Heart right ventricle (tissue), 16 donors: ENCODE measurements at regions not wholly inside any gene's neighbourhood (a gene's known extent, or its start where the extent isn't known, plus 50 kb on each side); places are given as distances from the start of the nearest gene placed in this dataset.

ENCODE experiments used
- ATAC-seq, 8 donors: fragments of 200-7000 bp; cut with Tn5 transposase; one replicate each; pipeline ENCODE4 v1.9.1; 2020; ENCODE audit warnings: mild to moderate bottlenecking in 8 of 8, moderate library complexity in 8 of 8, moderate number of reproducible peaks in 1 of 8
- DNase-seq, 2 donors: peaks; one replicate each; pipeline ENCODE4 v3.0.0-alpha.2; 2020
- H3K27ac ChIP-seq, 10 donors: fragments of 200-600 bp; sonication (generic) in 2 of 10; one replicate each; pipeline versions ENCODE4 v1.5.0 to v1.8.0; 2020 to 2022; ENCODE audit warnings: mild to moderate bottlenecking in 3 of 10
- H3K27me3 ChIP-seq, 7 donors: fragments of 200-600 bp; one replicate each; pipeline ENCODE4 v1.8.0; 2021 to 2022; ENCODE audit warnings: mild to moderate bottlenecking in 2 of 7
- H3K36me3 ChIP-seq, 9 donors: fragments of 200-600 bp; sonication (generic) in 1 of 9; one replicate each; pipeline versions ENCODE4 v1.5.0 to v1.8.0; 2020 to 2022; ENCODE audit warnings: mild to moderate bottlenecking in 2 of 9
- H3K4me1 ChIP-seq, 9 donors: fragments of 200-600 bp; sonication (generic) in 1 of 9; one replicate each; pipeline versions ENCODE4 v1.5.0 to v1.8.0; 2020 to 2022; ENCODE audit warnings: mild to moderate bottlenecking in 4 of 9
- H3K4me3 ChIP-seq, 10 donors: fragments of 200-600 bp; sonication (generic) in 2 of 10; one replicate each; pipeline versions ENCODE4 v1.5.0 to v1.8.0; 2020 to 2022; ENCODE audit warnings: mild to moderate bottlenecking in 7 of 10, moderate library complexity in 2 of 10
- H3K9me3 ChIP-seq, 11 donors: fragments of 200-600 bp in 10 of 11; sonication (generic) in 2 of 11; one replicate each; pipeline versions ENCODE4 v1.5.0 to v1.8.0; 2013 to 2022; ENCODE audit warnings: mild to moderate bottlenecking in 2 of 11, control low read depth in 1 of 11, moderate library complexity in 1 of 11
- CTCF ChIP-seq, 9 donors: fragments of 200-600 bp; sonication (generic) in 2 of 9; IDR thresholded peaks; one replicate each; pipeline versions ENCODE4 v1.5.0 to v1.8.0; 2021 to 2022; ENCODE audit warnings: antibody characterized with exemption in 9 of 9, mild to moderate bottlenecking in 5 of 9, moderate library complexity in 1 of 9
- WGBS, 2 donors: extraction: QIAGEN DNeasy Blood & Tissue Kit; methylation state at CpG; one replicate each; pipeline ENCODE4 v1.1.7; 2013; ENCODE audit warnings: inconsistent platforms in 1 of 2; 5-methylcytosine and 5-hydroxymethylcytosine counted together
- intact Hi-C, 10 donors: fragments of 100-400 bp; cut with DNase I; formaldehyde crosslinking; loops; one replicate each; pipeline versions ENCODE4 v1.11.1 to v1.14.2; 2022
- donor health status: Arrhythmogenic right ventricular cardiomyopathy.
- donor health status: ischemic (EF 13 %, LVEDD 7.1; RV severe dilation, severe dysfunction).
- donor health status: healthy with polysubstance abuse.
- donor health status: DM: no; HTN: yes; CAD: no.
- donor health status: DM: no; HTN: no; CAD: no.
- donor health status: ischemic (EF 25% LVEDD 6.9; RV normal size, moderate dysfunction).
- donor health status: ischemic (EF 25% LVEDD 5.7; RV mildly dilated, moderate dysfunction).
- donor health status: healthy.
- donor health status: DM: yes; HTN: yes; CAD: no.
- donor health status: Ischemic cardiomyopathy.
- donor health status: ischemic (EF 35%, LVEDD 5.7; RV mildly dilated, moderate dysfunction).
- donor health status: nonischemic (EF 11% LVEDD 7.7; RV severe dilation, severe dysfunction).
- donor health status: DM: yes; HTN: yes; CAD: no.
- donor health status: PGD.
- donor health status: ischemic (EF 29% LVEDD 5.4; RV normal size, mild dysfunction).
- donor health status: nonischemic (EF 23%, LVEDD 6.1; RV moderate dilation, normal function).

GRCh38 chr11:93271596-93271995, 58.9 kb upstream of the DEUP1 start:
- no peak for DNase-seq
- Histone ChIP-seq H3K27me3 (no peaks in the 10 kb centered on the region), H3K27ac (no peak overlapping the region), H3K4me1 (no peaks in the 10 kb centered on the region), H3K36me3 (no peaks in the 10 kb centered on the region), H3K9me3 (peaks cover 0 to 7% (median 0%) of the 10 kb centered on the region in 11 donors), H3K4me3 (no peak overlapping the region)
- TF ChIP-seq CTCF (IDR thresholded peaks at IDR 0.05) = no peak
- 78 to 91% methylated on average over 5 of the region's 5 CpGs for WGBS, 2 donors
- intact Hi-C loops = no loop called here
- no peak for ATAC-seq

DNA sequence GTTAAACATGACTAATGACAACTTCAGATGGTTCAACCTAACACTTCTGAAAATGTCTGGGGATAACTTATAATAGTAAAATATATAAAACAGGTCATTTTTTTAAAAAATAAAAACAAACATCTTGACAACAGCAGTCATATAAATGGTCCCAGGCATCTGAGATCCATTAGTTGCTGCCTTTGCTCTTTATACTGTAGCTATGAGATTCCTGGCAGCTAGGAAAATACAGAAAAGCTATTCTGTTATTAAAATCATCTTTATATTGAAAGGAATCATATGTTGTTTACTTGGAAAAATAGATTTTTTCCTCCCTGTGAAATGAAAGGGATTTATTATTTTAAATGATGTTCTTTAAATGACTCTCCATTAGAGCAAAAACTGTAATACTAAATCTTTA, 55.7 kb upstream of the DEUP1 start:
- Histone ChIP-seq H3K27me3 (no peaks in the 10 kb centered on the region), H3K4me3 (no peak overlapping the region), H3K36me3 (no peaks in the 10 kb centered on the region), H3K9me3 (no peaks in the 10 kb centered on the region), H3K27ac (no peak overlapping the region), H3K4me1 (no peaks in the 10 kb centered on the region)
- no peak for TF ChIP-seq CTCF (IDR thresholded peaks at IDR 0.05)
- intact Hi-C loops = no loop called here
- no peak for ATAC-seq
- no peak for DNase-seq

DNA sequence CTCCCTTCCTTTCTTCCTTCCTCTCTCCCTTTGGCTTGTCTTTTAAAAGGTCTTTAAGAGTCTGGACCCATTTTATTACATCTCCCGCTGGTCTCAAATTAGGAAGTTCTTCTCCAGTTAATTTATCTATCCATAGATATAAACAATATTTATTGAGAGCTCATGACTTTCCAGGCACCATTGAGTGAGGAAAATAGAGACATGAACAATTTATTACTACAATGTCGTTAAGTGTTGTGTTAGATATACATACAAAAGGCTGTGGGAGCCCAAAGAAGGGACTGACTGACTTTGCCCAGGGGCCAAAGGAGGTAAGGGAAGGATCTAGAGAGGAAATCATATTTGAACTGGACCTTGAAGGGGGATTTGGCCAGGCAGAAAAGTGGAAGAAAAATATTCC, 51.6 kb upstream of the DEUP1 start:
- no peak for TF ChIP-seq CTCF (IDR thresholded peaks at IDR 0.05)

GRCh38 chr11:93279851-93280347, 50.6 kb upstream of the DEUP1 start:
- 31 to 60% methylated on average over 1 of the region's 1 CpG for WGBS, 2 donors
- H3K27me3 ChIP-seq = no peaks in the 10 kb centered on the region
- no peak for TF ChIP-seq CTCF (IDR thresholded peaks at IDR 0.05)
- DNase-seq (no peak), ATAC-seq (no peak)
- no peaks in the 10 kb centered on the region for H3K4me1 ChIP-seq
- H3K36me3 ChIP-seq = no peaks in the 10 kb centered on the region
- no peak overlapping the region for H3K4me3 ChIP-seq
- no peak overlapping the region for H3K27ac ChIP-seq
- intact Hi-C loops = no loop called here
- H3K9me3 ChIP-seq = no peaks in the 10 kb centered on the region

More for the DNA sequence above, 51.6 kb upstream of the DEUP1 start:
- 88 to 92% methylated on average over 2 of the region's 2 CpGs for WGBS, 2 donors
- Histone ChIP-seq H3K4me1 (no peaks in the 10 kb centered on the region), H3K9me3 (no peaks in the 10 kb centered on the region), H3K4me3 (no peak overlapping the region), H3K27ac (no peak overlapping the region), H3K27me3 (no peaks in the 10 kb centered on the region), H3K36me3 (no peaks in the 10 kb centered on the region)
- intact Hi-C loops = no loop called here
- DNase-seq = no peak
- no peak for ATAC-seq
